ENCODE measurements at regions not wholly inside any gene's neighbourhood (a gene's known extent, or its start where the extent isn't known, plus 50 kb on each side); places are given as distances from the start of the nearest gene placed in this dataset.

- TF ChIP-seq E2F5 (CRISPR knock-in tag; IDR thresholded peaks at IDR 0.05) (no peak), SPI1 (IDR thresholded peaks at IDR 0.05; ENCODE audit: borderline replicate concordance, low read depth, low read length) (no peak), ZNF436 (CRISPR knock-in tag; IDR thresholded peaks at IDR 0.05) (no peak), NCOA6 (IDR thresholded peaks at IDR 0.05) (no peak)
- TF ChIP-seq, protein P1, sequence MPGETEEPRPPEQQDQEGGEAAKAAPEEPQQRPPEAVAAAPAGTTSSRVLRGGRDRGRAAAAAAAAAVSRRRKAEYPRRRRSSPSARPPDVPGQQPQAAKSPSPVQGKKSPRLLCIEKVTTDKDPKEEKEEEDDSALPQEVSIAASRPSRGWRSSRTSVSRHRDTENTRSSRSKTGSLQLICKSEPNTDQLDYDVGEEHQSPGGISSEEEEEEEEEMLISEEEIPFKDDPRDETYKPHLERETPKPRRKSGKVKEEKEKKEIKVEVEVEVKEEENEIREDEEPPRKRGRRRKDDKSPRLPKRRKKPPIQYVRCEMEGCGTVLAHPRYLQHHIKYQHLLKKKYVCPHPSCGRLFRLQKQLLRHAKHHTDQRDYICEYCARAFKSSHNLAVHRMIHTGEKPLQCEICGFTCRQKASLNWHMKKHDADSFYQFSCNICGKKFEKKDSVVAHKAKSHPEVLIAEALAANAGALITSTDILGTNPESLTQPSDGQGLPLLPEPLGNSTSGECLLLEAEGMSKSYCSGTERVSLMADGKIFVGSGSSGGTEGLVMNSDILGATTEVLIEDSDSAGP (CRISPR knock-in tag; IDR thresholded peaks at IDR 0.05), result no peak
These were observed 185.2 kb upstream of the RPS6KA3 start (continued) for GRCh38 chrX:20451929-20452328.

DNA sequence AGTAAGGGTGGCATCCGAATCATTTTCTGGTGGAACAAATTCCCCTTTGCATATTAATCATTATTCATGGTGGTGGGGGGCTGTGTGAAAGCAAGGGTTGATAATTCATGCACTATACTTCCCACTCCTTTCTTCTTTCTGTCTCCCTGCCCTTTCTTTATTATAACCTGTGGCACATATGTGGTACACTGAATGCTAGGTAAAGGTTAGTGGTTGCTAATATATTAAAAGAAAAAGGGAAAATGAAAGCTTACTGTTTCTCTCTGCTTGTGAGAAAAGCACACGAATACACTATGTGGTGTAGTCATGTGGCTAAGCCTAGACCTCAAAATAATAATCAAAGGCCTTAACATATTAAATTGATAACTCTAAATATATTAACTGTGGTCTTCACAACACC lies 178.4 kb upstream of the RPS6KA3 start:
- DNase-seq (ENCODE audit: extremely low read depth in 1 of 4, low spot score in 3 of 4), result no peak
- FAIRE-seq, result no peak
- Histone ChIP-seq H3K9ac (ENCODE audit: insufficient read depth in 1 of 2, low read depth in 2 of 2, low read length in 2 of 2) (no peak overlapping the region), H3K79me2 (ENCODE audit: control insufficient read depth, insufficient read depth, low read length) (no peaks in the 10 kb centered on the region), H3K4me3 (no peak overlapping the region), H3K27ac (ENCODE audit: extremely low read depth, low read depth, low read length) (no peak overlapping the region), H4K20me1 (replicated peaks; ENCODE audit: control insufficient read depth, insufficient read depth, low read length) (no peaks in the 10 kb centered on the region), H3K9me1 (ENCODE audit: control insufficient read depth, insufficient read depth, low read length) (no peaks in the 10 kb centered on the region), H3K27me3 (ENCODE audit: control insufficient read depth in 2 of 2, insufficient read depth in 2 of 2, low read length in 2 of 2) (no peaks in the 10 kb centered on the region), H3K36me3 (ENCODE audit: control insufficient read depth, insufficient read depth, low read length) (no peaks in the 10 kb centered on the region), H3K4me2 (ENCODE audit: insufficient read depth, low read length) (no peak overlapping the region), H2AFZ (ENCODE audit: low read depth, low read length) (no peak overlapping the region), H3K9me3 (replicated peaks; ENCODE audit: control insufficient read depth, insufficient read depth, low read depth, low read length) (no peaks in the 10 kb centered on the region), H3K4me1 (replicated peaks in 1 of 2; ENCODE audit: control insufficient read depth in 2 of 2, insufficient read depth in 2 of 2, low read length in 2 of 2) (no peaks in the 10 kb centered on the region)
- no TSS peak for BruUV-seq (replicated peaks)
- intact Hi-C loops (cut with micrococcal nuclease), result no loop called here
- no peak for ATAC-seq
- 0% methylated on average over 2 of the region's 2 CpGs for WGBS (ENCODE audit: insufficient coverage, low coverage, missing lambda C conversion rate)
- ChIA-PET POLR2A (no interaction called here), CTCF (ENCODE audit: low intra/inter-chr PET ratio) (no interaction called here)
- in situ Hi-C loops (cut with MboI), result loop anchor here (10.0 kb wide), 1 partner anchor 200 kb away; no protein-coding TSS in a partner anchor
- no peak for TF ChIP-seq LARP7 (IDR thresholded peaks at IDR 0.05)
- no peak for TF ChIP-seq PTRF (tag; IDR thresholded peaks at IDR 0.05)
- TF ChIP-seq TEAD4 (IDR thresholded peaks at IDR 0.05; ENCODE audit: low read length), result no peak
- TF ChIP-seq TEAD4 (CRISPR knock-in tag; IDR thresholded peaks at IDR 0.05; ENCODE audit: borderline replicate concordance), result no peak
- no peak for TF ChIP-seq ARID1B (IDR thresholded peaks at IDR 0.05)
- no peak for TF ChIP-seq ZNF316 (IDR thresholded peaks at IDR 0.05)
- TF ChIP-seq MYNN (IDR thresholded peaks at IDR 0.05), result no peak
- no peak for TF ChIP-seq MYNN (CRISPR knock-in tag; IDR thresholded peaks at IDR 0.05)
- TF ChIP-seq TAF15 (IDR thresholded peaks at IDR 0.05; ENCODE audit: low read depth, low read length), result no peak
- no peak for TF ChIP-seq E2F8 (IDR thresholded peaks at IDR 0.05; ENCODE audit: low read depth, partially characterized antibody)
- no peak for TF ChIP-seq HNRNPK (IDR thresholded peaks at IDR 0.05; ENCODE audit: low read depth, low read length, poor library complexity, severe bottlenecking)
- no peak for TF ChIP-seq ZBTB1 (CRISPR knock-in tag; IDR thresholded peaks at IDR 0.05; ENCODE audit: borderline replicate concordance, low read depth)
- no peak for TF ChIP-seq RBBP5 (IDR thresholded peaks at IDR 0.05; ENCODE audit: borderline replicate concordance, insufficient read depth, low read length, poor library complexity, severe bottlenecking)

All from K562 (cell line).